Endothelial cell of umbilical vein (primary cell): ENCODE measurements at regions not wholly inside any gene's neighbourhood (a gene's known extent, or its start where the extent isn't known, plus 50 kb on each side); places are given as distances from the start of the nearest gene placed in this dataset.

Experiments used
- CTCF ChIP-seq, 2 donors: IDR thresholded peaks; 1 replicate in 1 of 2; 2 replicates in 1 of 2; pipeline ENCODE4 v1.5.1; 2011; ENCODE audit warnings: low read length in 2 of 2, mild to moderate bottlenecking in 2 of 2, moderate library complexity in 2 of 2, control low read depth in 1 of 2, inconsistent platforms in 1 of 2, low read depth in 1 of 2; ENCODE audit not compliant: insufficient read depth in 1 of 2; ENCODE audit errors: extremely low read depth in 1 of 2
- EZH2 ChIP-seq: IDR thresholded peaks from 2 replicates; pipeline ENCODE4 v1.6.1; 2012; ENCODE audit warnings: borderline replicate concordance, low read depth, mild to moderate bottlenecking, moderate library complexity, low read length, inconsistent platforms; ENCODE audit not compliant: severe bottlenecking
- GATA2 ChIP-seq: IDR thresholded peaks from 2 replicates; pipeline ENCODE4 v1.7.0; 2011; ENCODE audit warnings: low read depth, mild to moderate bottlenecking, moderate library complexity, mixed read lengths, low read length; ENCODE audit not compliant: insufficient read length, insufficient read depth
- JUN ChIP-seq: IDR thresholded peaks from 2 replicates; pipeline ENCODE4 v1.6.1; 2011; ENCODE audit warnings: borderline replicate concordance, low read depth; ENCODE audit not compliant: insufficient read length, insufficient read depth
- POLR2A ChIP-seq: IDR thresholded peaks from 2 replicates; pipeline ENCODE4 v1.6.1; 2012; ENCODE audit warnings: low read depth, mild to moderate bottlenecking, control low read depth, low read length
- POLR2AphosphoS5 ChIP-seq: IDR thresholded peaks from 2 replicates; pipeline ENCODE4 v1.6.1; 2012; ENCODE audit warnings: low read depth, mild to moderate bottlenecking, control low read depth, low read length, moderate library complexity; ENCODE audit not compliant: insufficient read depth
- TF ChIP-seq, protein P1 (sequence below): IDR thresholded peaks from 2 replicates; pipeline ENCODE4 v1.6.1; 2011; ENCODE audit not compliant: insufficient read depth, insufficient read length

DNA sequence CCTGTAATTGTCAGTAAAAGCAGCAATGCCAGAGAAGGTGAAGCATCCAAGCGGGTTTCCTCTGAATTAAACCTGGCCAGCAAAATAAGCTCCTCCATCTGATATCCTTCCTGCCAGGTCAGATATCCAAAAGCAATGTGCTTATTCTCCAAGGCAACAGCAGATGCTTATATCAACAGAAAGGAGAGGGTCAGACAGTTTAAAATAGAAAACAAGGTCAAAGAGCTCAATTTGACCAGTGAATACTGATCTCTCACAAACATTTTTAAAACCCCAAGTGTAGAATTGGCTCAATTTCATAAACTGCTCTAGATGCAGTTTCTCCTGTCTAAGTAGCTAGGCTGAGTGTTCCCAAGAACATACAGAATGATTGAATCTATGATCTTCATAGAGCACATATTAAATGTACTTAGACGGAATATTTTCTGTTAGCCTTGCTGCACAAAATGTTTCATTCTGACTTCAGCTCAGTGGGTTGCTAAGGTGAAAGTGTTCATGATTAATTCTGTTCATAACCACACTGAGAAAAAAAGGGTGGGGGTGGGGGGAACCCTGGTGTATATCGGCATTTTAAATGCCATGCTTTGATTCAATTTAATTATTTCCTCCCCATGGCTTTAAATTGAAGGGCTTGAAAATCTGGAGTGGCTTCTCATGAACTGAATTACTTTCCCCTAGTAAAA lies 174.2 kb upstream of the ARHGAP20 start:
- TF ChIP-seq CTCF (IDR thresholded peaks at IDR 0.05; ENCODE audit: extremely low read depth in 1 of 2, insufficient read depth in 1 of 2, low read depth in 1 of 2, low read length in 2 of 2) (no peak), EZH2 (no peak), POLR2A (no peak), POLR2AphosphoS5 (no peak), GATA2 (no peak), JUN (no peak)
- TF ChIP-seq, protein P1, sequence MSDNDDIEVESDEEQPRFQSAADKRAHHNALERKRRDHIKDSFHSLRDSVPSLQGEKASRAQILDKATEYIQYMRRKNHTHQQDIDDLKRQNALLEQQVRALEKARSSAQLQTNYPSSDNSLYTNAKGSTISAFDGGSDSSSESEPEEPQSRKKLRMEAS: no peak
